ENCODE measurements at regions not wholly inside any gene's neighbourhood (a gene's known extent, or its start where the extent isn't known, plus 50 kb on each side); places are given as distances from the start of the nearest gene placed in this dataset.

- TF ChIP-seq ZNF778 (CRISPR knock-in tag; IDR thresholded peaks at IDR 0.05) (no peak), POLR2B (IDR thresholded peaks at IDR 0.05; ENCODE audit: low read depth, partially characterized antibody) (no peak), HNRNPH1 (optimal IDR thresholded peaks at IDR 0.05; ENCODE audit: low read depth, low read length) (no peak), BCL6 (CRISPR knock-in tag; IDR thresholded peaks at IDR 0.05) (no peak), NCOA1 (IDR thresholded peaks at IDR 0.05; ENCODE audit: low read depth) (no peak), RAD21 (CRISPR knock-in tag; conservative IDR thresholded peaks at IDR 0.05 in 1 of 2, IDR thresholded peaks at IDR 0.05 in 1 of 2) (no peak)
- TF ChIP-seq, protein P1, sequence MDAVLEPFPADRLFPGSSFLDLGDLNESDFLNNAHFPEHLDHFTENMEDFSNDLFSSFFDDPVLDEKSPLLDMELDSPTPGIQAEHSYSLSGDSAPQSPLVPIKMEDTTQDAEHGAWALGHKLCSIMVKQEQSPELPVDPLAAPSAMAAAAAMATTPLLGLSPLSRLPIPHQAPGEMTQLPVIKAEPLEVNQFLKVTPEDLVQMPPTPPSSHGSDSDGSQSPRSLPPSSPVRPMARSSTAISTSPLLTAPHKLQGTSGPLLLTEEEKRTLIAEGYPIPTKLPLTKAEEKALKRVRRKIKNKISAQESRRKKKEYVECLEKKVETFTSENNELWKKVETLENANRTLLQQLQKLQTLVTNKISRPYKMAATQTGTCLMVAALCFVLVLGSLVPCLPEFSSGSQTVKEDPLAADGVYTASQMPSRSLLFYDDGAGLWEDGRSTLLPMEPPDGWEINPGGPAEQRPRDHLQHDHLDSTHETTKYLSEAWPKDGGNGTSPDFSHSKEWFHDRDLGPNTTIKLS (IDR thresholded peaks at IDR 0.05; ENCODE audit: borderline replicate concordance, low read depth): no peak
- TF ChIP-seq, protein P2, sequence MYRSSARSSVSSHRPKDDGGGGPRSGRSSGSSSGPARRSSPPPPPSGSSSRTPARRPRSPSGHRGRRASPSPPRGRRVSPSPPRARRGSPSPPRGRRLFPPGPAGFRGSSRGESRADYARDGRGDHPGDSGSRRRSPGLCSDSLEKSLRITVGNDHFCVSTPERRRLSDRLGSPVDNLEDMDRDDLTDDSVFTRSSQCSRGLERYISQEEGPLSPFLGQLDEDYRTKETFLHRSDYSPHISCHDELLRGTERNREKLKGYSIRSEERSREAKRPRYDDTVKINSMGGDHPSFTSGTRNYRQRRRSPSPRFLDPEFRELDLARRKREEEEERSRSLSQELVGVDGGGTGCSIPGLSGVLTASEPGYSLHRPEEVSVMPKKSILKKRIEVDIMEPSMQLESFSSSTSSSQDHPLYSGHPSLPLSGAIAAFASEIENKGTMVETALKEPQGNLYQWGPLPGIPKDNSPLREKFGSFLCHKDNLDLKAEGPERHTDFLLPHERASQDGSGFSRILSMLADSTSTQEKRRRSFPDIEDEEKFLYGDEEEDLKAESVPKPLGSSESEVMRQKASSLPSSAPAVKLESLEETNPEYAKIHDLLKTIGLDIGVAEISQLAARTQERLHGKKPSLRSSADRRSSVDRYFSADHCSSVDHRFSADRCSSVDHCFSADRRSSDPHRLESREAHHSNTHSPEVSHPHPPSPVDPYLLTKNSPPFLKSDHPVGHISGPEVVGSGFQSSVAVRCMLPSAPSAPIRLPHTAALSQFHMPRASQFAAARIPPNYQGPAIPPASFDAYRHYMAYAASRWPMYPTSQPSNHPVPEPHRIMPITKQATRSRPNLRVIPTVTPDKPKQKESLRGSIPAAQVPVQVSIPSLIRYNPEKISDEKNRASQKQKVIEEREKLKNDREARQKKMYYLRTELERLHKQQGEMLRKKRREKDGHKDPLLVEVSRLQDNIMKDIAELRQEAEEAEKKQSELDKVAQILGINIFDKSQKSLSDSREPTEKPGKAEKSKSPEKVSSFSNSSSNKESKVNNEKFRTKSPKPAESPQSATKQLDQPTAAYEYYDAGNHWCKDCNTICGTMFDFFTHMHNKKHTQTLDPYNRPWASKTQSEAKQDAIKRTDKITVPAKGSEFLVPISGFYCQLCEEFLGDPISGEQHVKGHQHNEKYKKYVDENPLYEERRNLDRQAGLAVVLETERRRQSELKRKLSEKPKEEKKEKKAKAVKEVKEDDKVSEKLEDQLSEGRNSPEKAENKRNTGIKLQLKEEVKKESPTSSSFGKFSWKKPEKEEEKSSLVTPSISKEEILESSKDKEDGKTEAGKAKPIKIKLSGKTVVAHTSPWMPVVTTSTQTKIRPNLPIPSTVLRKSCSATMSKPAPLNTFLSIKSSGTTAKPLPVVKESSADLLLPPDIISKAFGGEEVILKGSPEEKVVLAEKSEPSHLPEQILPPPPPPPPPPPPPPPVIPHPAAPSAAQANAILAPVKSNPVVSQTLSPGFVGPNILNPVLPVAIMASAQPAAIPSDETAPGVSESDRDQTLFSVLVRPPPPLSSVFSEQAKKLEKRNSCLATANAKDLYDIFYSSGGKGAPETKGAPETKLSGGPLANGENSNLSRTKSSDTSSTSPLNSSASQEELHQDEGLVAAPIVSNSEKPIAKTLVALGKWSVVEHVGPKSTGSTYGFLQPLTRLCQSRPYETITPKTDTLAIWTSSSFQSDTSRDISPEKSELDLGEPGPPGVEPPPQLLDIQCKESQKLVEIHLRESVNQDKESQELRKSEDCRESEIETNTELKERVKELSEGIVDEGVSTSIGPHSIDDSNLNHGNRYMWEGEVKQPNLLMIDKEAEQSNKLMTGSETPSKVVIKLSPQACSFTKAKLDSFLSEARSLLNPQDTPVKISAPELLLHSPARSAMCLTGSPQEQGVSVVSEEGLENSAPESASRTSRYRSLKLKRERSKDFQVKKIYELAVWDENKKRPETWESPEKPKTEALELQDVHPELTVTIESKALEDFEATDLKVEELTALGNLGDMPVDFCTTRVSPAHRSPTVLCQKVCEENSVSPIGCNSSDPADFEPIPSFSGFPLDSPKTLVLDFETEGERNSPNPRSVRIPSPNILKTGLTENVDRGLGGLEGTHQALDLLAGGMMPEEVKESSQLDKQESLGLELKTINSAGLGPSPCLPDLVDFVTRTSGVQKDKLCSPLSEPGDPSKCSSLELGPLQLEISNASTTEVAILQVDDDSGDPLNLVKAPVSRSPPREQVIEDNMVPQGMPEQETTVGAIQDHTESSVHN (IDR thresholded peaks at IDR 0.05; ENCODE audit: borderline replicate concordance in 1 of 2, low read depth in 1 of 2): no peak
- no TSS peak for BruUV-seq (replicated peaks)
- Histone ChIP-seq H3K9ac (ENCODE audit: insufficient read depth in 1 of 2, low read depth in 2 of 2, low read length in 2 of 2) (no peak overlapping the region), H3K27ac (ENCODE audit: extremely low read depth, low read depth, low read length) (no peak overlapping the region), H3K9me3 (replicated peaks; ENCODE audit: control insufficient read depth, insufficient read depth, low read depth, low read length) (no peaks in the 10 kb centered on the region), H2AFZ (ENCODE audit: low read depth, low read length) (no peak overlapping the region), H3K4me3 (no peak overlapping the region), H3K4me2 (ENCODE audit: insufficient read depth, low read length) (no peak overlapping the region), H4K20me1 (replicated peaks; ENCODE audit: control insufficient read depth, insufficient read depth, low read length) (no peaks in the 10 kb centered on the region), H3K36me3 (ENCODE audit: control insufficient read depth, insufficient read depth, low read length) (no peaks in the 10 kb centered on the region), H3K4me1 (replicated peaks in 1 of 2; ENCODE audit: control insufficient read depth in 2 of 2, insufficient read depth in 2 of 2, low read length in 2 of 2) (no peaks in the 10 kb centered on the region), H3K9me1 (ENCODE audit: control insufficient read depth, insufficient read depth, low read length) (no peaks in the 10 kb centered on the region), H3K27me3 (ENCODE audit: control insufficient read depth in 2 of 2, insufficient read depth in 2 of 2, low read length in 2 of 2) (no peaks in the 10 kb centered on the region), H3K79me2 (ENCODE audit: control insufficient read depth, insufficient read depth, low read length) (no peaks in the 10 kb centered on the region)
- ATAC-seq (no peak), DNase-seq (ENCODE audit: extremely low read depth in 1 of 4, low spot score in 3 of 4) (no peak), FAIRE-seq (no peak)
- intact Hi-C loops (cut with micrococcal nuclease) (no loop called here), in situ Hi-C loops (cut with MboI) (no loop called here)
- CTCF ChIA-PET (ENCODE audit: low intra/inter-chr PET ratio): no interaction called here
- 2% methylated on average over 4 of the region's 4 CpGs for WGBS (ENCODE audit: insufficient coverage, low coverage, missing lambda C conversion rate)
- POLR2A ChIA-PET: no interaction called here
These were observed 205.7 kb upstream of the IL15 start for GRCh38 chr4:141430686-141431085.
